Pancreas (tissue), 10 donors: ENCODE measurements at regions not wholly inside any gene's neighbourhood (a gene's known extent, or its start where the extent isn't known, plus 50 kb on each side); places are given as distances from the start of the nearest gene placed in this dataset.
"Not testable (repeated sequence)": the region's sequence is repeated elsewhere in the genome, so short reads cannot be mapped to it uniquely, and the experiment has no call there.

Source experiments
- ATAC-seq, 4 donors: fragments of 200-7000 bp; cut with Tn5 transposase; one replicate each; pipeline versions ENCODE4 v1.8.0 to v1.9.1; 2020; ENCODE audit warnings: mild to moderate bottlenecking in 4 of 4, moderate library complexity in 4 of 4
- DNase-seq, 6 donors: peaks; one replicate each; pipeline ENCODE4 v3.0.0-alpha.2; 2020
- FAIRE-seq: peaks from 2 replicates; lab custom pipeline; 2012; peaks lifted over from hg19 to GRCh38; lab: Jason Lieb, UNC
- H3K27ac ChIP-seq, 4 donors: fragments of 200-600 bp; sonication (generic); 1 replicate in 3 of 4; 2 replicates in 1 of 4; pipeline versions ENCODE4 v1.5.0 to v1.8.0; 2020
- H3K27me3 ChIP-seq, 4 donors: fragments of 200-600 bp; one replicate each; pipeline ENCODE4 v1.8.0; 2021
- H3K36me3 ChIP-seq, 3 donors: fragments of 200-600 bp; sonication (generic) in 1 of 3; one replicate each; pipeline versions ENCODE4 v1.5.0 to v1.8.0; 2020 to 2021
- H3K4me1 ChIP-seq, 3 donors: fragments of 200-600 bp; one replicate each; pipeline ENCODE4 v1.8.0; 2021
- H3K4me3 ChIP-seq, 4 donors: fragments of 200-600 bp; sonication (generic) in 2 of 4; one replicate each; pipeline versions ENCODE4 v1.5.0 to v1.8.0; 2020 to 2021
- H3K9me3 ChIP-seq, 4 donors: fragments of 200-600 bp; one replicate each; pipeline ENCODE4 v1.8.0; 2021
- CTCF ChIP-seq, 4 donors: fragments of 200-600 bp; sonication (generic) in 3 of 4; IDR thresholded peaks; one replicate each; pipeline versions ENCODE4 v1.5.0 to v1.8.0; 2021; ENCODE audit warnings: antibody characterized with exemption in 4 of 4
- WGBS, 2 donors: extraction: QIAGEN DNeasy Blood & Tissue Kit; methylation state at CpG; one replicate each; pipeline ENCODE4 v1.1.7; 2013; 5-methylcytosine and 5-hydroxymethylcytosine counted together
- intact Hi-C, 3 donors: fragments of 100-400 bp; cut with DNase I; formaldehyde crosslinking; loops; one replicate each; pipeline versions ENCODE4 v1.11.1 to v1.14.2; 2022
- donor health status: healthy with polysubstance abuse.
- donor health status: DM: no; HTN: no; CAD: no; lungs with moderate emphysema.
- donor health status: DM: no; HTN: no; CAD: no.
- donor health status: control.
- donor health status: control.
- donor health status: Bipolar disorder and iron deficiency.
- donor health status: DM: yes; HTN: yes; CAD: no.
- donor health status: DM: no; HTN: no; CAD: no.
- donor health status: DM: no; HTN: no; CAD: no.
- donor health status: DM: yes; HTN: yes; CAD: no.

- Histone ChIP-seq H3K27me3 (peaks cover 0 to 6% (median 0%) of the 10 kb centered on the region in 4 donors), H3K36me3 (no peaks in the 10 kb centered on the region), H3K4me3 (no peak overlapping the region), H3K9me3 (no peaks in the 10 kb centered on the region), H3K27ac (no peak overlapping the region), H3K4me1 (no peaks in the 10 kb centered on the region)
- FAIRE-seq: no peak
- TF ChIP-seq CTCF (IDR thresholded peaks at IDR 0.05): no peak
- ATAC-seq: no peak
- intact Hi-C loops: no loop called here
- WGBS, 2 donors: 51 to 57% methylated on average over 9 of the region's 9 CpGs
- DNase-seq: no peak
These were observed 155.6 kb upstream of the TMEM132C start for GRCh38 chr12:128111333-128111732.

GRCh38 chr12:128111951-128112350 is 155.0 kb upstream of the TMEM132C start:
- no peaks in the 10 kb centered on the region for H3K9me3 ChIP-seq
- peaks cover 0 to 6% (median 0%) of the 10 kb centered on the region in 4 donors for H3K27me3 ChIP-seq
- WGBS, 2 donors: 24 to 29% methylated on average over 5 of the region's 5 CpGs
- no peaks in the 10 kb centered on the region for H3K4me1 ChIP-seq
- FAIRE-seq: no peak
- ATAC-seq: no peak
- no peak overlapping the region for H3K27ac ChIP-seq
- intact Hi-C loops: no loop called here
- no peak for DNase-seq
- H3K4me3 ChIP-seq: no peak overlapping the region
- H3K36me3 ChIP-seq: no peaks in the 10 kb centered on the region
- TF ChIP-seq CTCF (IDR thresholded peaks at IDR 0.05): no peak

GRCh38 chr12:128113250-128113649 is 153.7 kb upstream of the TMEM132C start:
- WGBS, 2 donors: 60 to 71% methylated on average over 5 of the region's 5 CpGs

DNA sequence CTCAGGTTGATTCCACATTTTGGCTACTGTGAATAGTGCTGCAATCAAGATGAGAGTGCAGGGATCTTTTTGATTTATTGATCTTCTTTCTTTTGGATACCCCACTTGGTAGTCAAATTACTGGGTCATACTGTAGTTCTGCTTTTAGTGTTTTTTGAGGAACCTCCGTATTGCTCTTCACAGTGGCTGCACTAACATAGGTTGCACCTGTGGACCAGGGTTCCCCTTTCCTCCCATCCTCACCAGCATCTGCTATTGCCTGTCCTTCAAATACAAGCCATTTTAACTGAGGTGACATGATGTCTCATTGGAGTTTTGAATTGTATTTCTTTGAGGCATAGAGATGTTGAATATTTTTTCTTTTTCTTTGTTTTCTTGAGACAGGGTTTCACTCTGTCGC is 152.5 kb upstream of the TMEM132C start:
- Histone ChIP-seq H3K4me3 (no peak overlapping the region), H3K36me3 (no peaks in the 10 kb centered on the region), H3K27ac (no peak overlapping the region), H3K9me3 (no peaks in the 10 kb centered on the region), H3K27me3 (peaks cover 0 to 6% (median 0%) of the 10 kb centered on the region in 4 donors), H3K4me1 (no peaks in the 10 kb centered on the region)
- FAIRE-seq (no peak), ATAC-seq (no peak), DNase-seq (no peak)
- TF ChIP-seq CTCF (IDR thresholded peaks at IDR 0.05): no peak
- 70 to 78% methylated on average over 2 of the region's 2 CpGs for WGBS, 2 donors
- intact Hi-C loops: no loop called here

More at GRCh38 chr12:128113250-128113649, 153.7 kb upstream of the TMEM132C start:
- H3K27me3 ChIP-seq, H3K4me3 ChIP-seq, H3K36me3 ChIP-seq, ATAC-seq, DNase-seq, H3K27ac ChIP-seq, FAIRE-seq, H3K4me1 ChIP-seq, H3K9me3 ChIP-seq, intact Hi-C loops: not testable (repeated sequence)

DNA sequence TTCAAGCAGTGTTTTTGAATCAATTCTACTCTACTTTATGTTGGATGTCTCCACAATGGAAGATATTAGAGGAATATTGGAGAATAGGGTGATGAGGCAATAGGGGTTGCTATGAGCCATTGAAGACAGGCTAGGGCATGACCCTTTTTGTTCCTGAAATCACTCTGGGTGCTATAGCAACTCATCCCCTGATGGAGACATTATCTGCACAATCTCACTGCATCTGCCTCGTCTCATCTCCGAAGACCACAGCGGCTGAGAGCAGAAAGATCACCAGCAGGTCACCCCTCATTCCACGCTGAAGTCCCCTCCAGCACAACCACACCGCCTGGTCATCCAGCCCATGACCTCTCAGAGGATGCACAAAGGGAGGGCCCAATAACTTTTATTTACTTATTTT is 150.4 kb upstream of the TMEM132C start:
- Histone ChIP-seq H3K9me3 (no peaks in the 10 kb centered on the region), H3K4me1 (no peaks in the 10 kb centered on the region), H3K4me3 (no peak overlapping the region), H3K27ac (no peak overlapping the region), H3K27me3 (no peaks in the 10 kb centered on the region), H3K36me3 (no peaks in the 10 kb centered on the region)
- 77 to 83% methylated on average over 5 of the region's 5 CpGs for WGBS, 2 donors
- no peak for TF ChIP-seq CTCF (IDR thresholded peaks at IDR 0.05)
- FAIRE-seq (no peak), DNase-seq (no peak), ATAC-seq (no peak)
- intact Hi-C loops: no loop called here
